Left lobe of liver (tissue), 2 donors: ENCODE measurements at regions not wholly inside any gene's neighbourhood (a gene's known extent, or its start where the extent isn't known, plus 50 kb on each side); places are given as distances from the start of the nearest gene placed in this dataset.
A peak's percentile ranks its signal among the peaks of the same experiment; 100 is the strongest.

Experiments used
- ATAC-seq: fragments of 200-7000 bp; cut with Tn5 transposase; one replicate; pipeline ENCODE4 v1.9.1; 2020; ENCODE audit warnings: mild to moderate bottlenecking, moderate library complexity
- DNase-seq: peaks from one replicate; pipeline ENCODE4 v3.0.0-alpha.2; 2020; ENCODE audit warnings: low spot score
- donor health status: DM: no; HTN: no; CAD: no; lungs with moderate emphysema.
- donor health status: DM: no; HTN: yes; CAD: no.

GRCh38 chr2:147560810-147561535 lies 283.9 kb upstream of the ACVR2A start:
- peak; percentile 60 for ATAC-seq
- DNase-seq = no peak

GRCh38 chr2:147559070-147559725 lies 285.6 kb upstream of the ACVR2A start:
- ATAC-seq = peak; percentile 79
- no peak for DNase-seq

DNA sequence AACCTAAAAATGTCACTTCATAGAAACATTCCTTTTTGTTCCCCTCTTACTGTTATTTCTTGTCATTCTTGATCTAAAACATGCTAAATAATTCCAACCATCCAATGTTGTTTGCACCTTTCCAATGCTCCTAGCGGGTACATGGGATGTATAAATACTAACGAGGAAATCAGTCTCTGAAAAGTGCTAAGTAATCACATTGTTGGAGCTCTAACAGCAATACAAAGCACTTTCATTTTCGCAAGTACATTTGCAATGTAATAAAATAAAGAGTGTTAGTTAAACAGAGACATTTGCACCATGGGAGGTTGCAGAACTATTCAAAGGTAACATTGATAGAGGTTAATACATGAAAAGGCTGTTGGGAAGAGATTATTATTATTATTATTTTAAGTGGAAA lies 286.2 kb upstream of the ACVR2A start:
- DNase-seq = no peak
- ATAC-seq = peak; percentile 66

DNA sequence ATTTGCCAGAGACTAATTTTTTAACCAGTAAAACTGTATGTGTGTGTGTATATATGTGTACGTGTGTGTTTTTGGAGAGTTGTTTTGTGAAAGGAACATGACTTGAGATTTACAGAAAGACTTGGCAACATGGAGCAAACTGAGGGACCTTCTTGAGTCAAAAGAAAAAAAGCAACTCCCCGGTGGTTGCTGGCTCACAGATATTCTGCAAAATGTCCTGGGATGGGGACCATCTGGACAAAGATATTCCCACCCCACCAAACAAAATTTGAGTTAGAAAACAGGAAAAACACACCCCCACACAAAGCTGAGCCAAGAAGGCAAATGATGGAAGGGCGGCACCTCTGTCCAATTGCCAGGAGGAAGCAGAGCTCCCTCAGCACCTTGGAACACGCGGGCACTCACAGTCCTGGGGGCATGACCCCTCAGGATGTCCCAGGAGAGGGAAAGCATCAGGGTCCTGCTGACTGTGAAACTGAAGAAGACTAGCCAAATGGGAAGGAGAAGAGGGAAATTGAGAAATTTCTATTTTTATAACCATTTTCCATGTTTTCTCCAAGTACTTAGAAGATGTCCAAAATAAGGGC lies 290.2 kb upstream of the ACVR2A start:
- DNase-seq (no peak), ATAC-seq (no peak)

- DNase-seq (no peak), ATAC-seq (no peak)
Observed at GRCh38 chr2:147553775-147554271, 291.0 kb upstream of the ACVR2A start.

GRCh38 chr2:147550995-147551731 lies 293.7 kb upstream of the ACVR2A start:
- DNase-seq (no peak), ATAC-seq (no peak)

DNA sequence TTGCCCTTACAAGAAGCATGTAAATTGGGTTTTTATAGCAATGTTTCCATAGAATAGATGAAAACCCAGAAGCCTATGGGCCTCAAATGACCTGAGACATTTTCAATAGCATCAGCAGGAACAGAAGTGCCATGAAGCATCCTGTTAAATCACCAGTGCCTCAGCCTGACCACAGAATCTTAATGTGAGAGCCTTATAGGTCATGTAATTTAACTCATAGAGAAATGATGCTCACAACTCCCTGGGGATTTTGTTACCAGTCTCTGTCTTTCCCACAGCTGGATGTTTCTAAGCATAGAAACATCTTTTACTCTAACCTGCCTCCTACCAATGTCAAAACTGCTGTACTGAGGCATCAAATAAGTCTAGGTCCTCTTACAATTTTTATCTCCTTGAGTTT lies 295.8 kb upstream of the ACVR2A start:
- ATAC-seq = no peak
- DNase-seq = no peak

- DNase-seq (no peak), ATAC-seq (no peak)
Observed at GRCh38 chr2:147548451-147548850, 296.4 kb upstream of the ACVR2A start.

GRCh38 chr2:147547440-147547839 lies 297.4 kb upstream of the ACVR2A start:
- DNase-seq (no peak), ATAC-seq (no peak)

GRCh38 chr2:147546109-147546508 lies 298.7 kb upstream of the ACVR2A start:
- DNase-seq (no peak), ATAC-seq (peak; percentile 52)

GRCh38 chr2:147543056-147543455 lies 301.8 kb upstream of the ACVR2A start:
- ATAC-seq (no peak), DNase-seq (no peak)

- no peak for ATAC-seq
- no peak for DNase-seq
Observed at GRCh38 chr2:147542351-147542750, 302.5 kb upstream of the ACVR2A start.

GRCh38 chr2:147541314-147541713 lies 303.5 kb upstream of the ACVR2A start:
- DNase-seq (no peak), ATAC-seq (peak; percentile 31)

GRCh38 chr2:147538821-147539220 lies 306.0 kb upstream of the ACVR2A start:
- DNase-seq (no peak), ATAC-seq (no peak)

DNA sequence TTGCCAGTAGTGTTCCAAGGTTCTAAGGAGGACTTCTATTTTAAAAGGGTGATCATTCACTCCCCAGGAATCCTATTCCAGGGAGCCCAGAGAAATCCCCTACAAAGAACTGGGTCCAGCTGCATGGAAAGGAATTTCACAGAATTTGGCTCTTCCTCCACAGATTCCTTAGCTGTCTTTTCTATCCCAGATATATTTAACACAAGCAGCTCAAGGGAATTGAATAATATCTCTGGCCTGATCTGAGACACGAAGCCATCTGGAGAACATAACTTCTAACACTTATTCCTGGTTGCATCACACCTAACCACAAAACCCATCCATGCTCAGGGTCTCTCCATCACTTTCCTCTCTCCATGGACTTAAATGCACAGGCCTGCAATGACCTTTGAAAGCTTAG lies 306.7 kb upstream of the ACVR2A start:
- no peak for DNase-seq
- ATAC-seq = no peak

- DNase-seq (no peak), ATAC-seq (no peak)
Observed at GRCh38 chr2:147531269-147531668, 313.6 kb upstream of the ACVR2A start.

- DNase-seq (no peak), ATAC-seq (no peak)
Observed at GRCh38 chr2:147530033-147530432, 314.8 kb upstream of the ACVR2A start.

DNA sequence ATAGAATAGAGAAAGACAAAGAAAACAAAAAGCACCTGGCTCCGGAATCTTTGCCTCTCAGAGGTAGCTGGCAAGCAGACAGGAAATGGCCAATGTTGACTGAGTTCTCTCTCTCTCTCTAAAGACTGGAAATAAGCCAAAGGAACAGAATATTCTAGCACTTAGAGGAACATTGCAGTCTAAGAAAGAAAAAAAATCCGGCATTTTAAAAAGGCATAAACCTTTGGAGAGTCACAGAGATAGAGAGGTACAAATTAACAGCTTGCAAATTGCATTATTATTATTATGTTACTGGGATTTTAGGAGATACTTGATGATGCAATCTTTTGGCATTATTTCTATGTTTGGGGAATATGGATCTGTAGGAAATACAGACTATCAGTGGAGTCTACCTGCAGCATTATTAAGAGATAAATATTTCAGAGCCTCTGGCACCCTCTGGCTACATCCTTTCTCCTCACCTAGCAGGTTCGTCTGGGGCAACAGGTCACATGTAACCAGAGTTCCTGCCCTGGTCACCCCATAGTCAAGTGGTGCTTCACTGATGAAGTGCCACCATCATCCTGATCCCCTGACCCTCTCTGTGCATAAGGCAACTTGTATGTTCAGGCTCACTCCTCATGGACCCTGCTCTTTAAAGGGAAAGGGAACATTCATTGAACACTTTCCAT lies 318.9 kb upstream of the ACVR2A start:
- ATAC-seq (peak; percentile 83), DNase-seq (no peak)

GRCh38 chr2:147524912-147525311 lies 319.9 kb upstream of the ACVR2A start:
- ATAC-seq (no peak), DNase-seq (no peak)

- DNase-seq (no peak), ATAC-seq (no peak)
Observed at GRCh38 chr2:147523415-147523814, 321.4 kb upstream of the ACVR2A start.

GRCh38 chr2:147521936-147522335 lies 322.9 kb upstream of the ACVR2A start:
- DNase-seq (no peak), ATAC-seq (no peak)
